LHCN-M2 (cell line): ENCODE measurements at regions not wholly inside any gene's neighbourhood (a gene's known extent, or its start where the extent isn't known, plus 50 kb on each side); places are given as distances from the start of the nearest gene placed in this dataset.
"Not testable (repeated sequence)": the region's sequence is repeated elsewhere in the genome, so short reads cannot be mapped to it uniquely, and the experiment has no call there.

ENCODE experiments used
- DNase-seq: peaks from one replicate; pipeline ENCODE4 v3.0.0-alpha.2; 2012; ENCODE audit warnings: low read depth

- no peak for DNase-seq
Observed at GRCh38 chr5:23721336-23721735, 213.9 kb downstream of the PRDM9 start.

- no peak for DNase-seq
Observed at GRCh38 chr5:23727271-23727670, 219.9 kb downstream of the PRDM9 start.

- no peak for DNase-seq
Observed at GRCh38 chr5:23730023-23730422, 222.6 kb downstream of the PRDM9 start.

- DNase-seq = no peak
Observed at GRCh38 chr5:23740029-23740428, 232.6 kb downstream of the PRDM9 start.

GRCh38 chr5:23742701-23743100 lies 235.3 kb downstream of the PRDM9 start:
- no peak for DNase-seq

GRCh38 chr5:23755906-23756305 lies 248.5 kb downstream of the PRDM9 start:
- DNase-seq = no peak

GRCh38 chr5:23756779-23757178 lies 249.4 kb downstream of the PRDM9 start:
- DNase-seq = no peak

- DNase-seq = no peak
Observed at GRCh38 chr5:23763170-23763569, 255.8 kb downstream of the PRDM9 start.

- no peak for DNase-seq
Observed at GRCh38 chr5:23776684-23777083, 269.3 kb downstream of the PRDM9 start.

GRCh38 chr5:23800307-23800706 lies 292.9 kb downstream of the PRDM9 start:
- not testable (repeated sequence) for DNase-seq

GRCh38 chr5:23820765-23821471 lies 313.5 kb downstream of the PRDM9 start:
- no peak for DNase-seq

- DNase-seq = no peak
Observed at GRCh38 chr5:23823521-23823920, 316.1 kb downstream of the PRDM9 start.

GRCh38 chr5:23825196-23825595 lies 317.8 kb downstream of the PRDM9 start:
- DNase-seq = no peak

GRCh38 chr5:23840083-23840482 lies 332.7 kb downstream of the PRDM9 start:
- no peak for DNase-seq

- no peak for DNase-seq
Observed at GRCh38 chr5:23864786-23865185, 357.4 kb downstream of the PRDM9 start.

GRCh38 chr5:23877847-23878246 lies 370.4 kb downstream of the PRDM9 start:
- DNase-seq = no peak

- no peak for DNase-seq
Observed at GRCh38 chr5:23884405-23885031, 377.1 kb downstream of the PRDM9 start.

GRCh38 chr5:23893561-23893960 lies 386.2 kb downstream of the PRDM9 start:
- no peak for DNase-seq

GRCh38 chr5:23895614-23896013 lies 388.2 kb downstream of the PRDM9 start:
- no peak for DNase-seq

GRCh38 chr5:23930985-23931384 lies 423.6 kb downstream of the PRDM9 start:
- DNase-seq = no peak

- DNase-seq = not testable (repeated sequence)
Observed at GRCh38 chr5:23951261-23951928, 444.0 kb downstream of the PRDM9 start.

- DNase-seq = no peak
Observed at GRCh38 chr5:23963449-23963848, 456.0 kb downstream of the PRDM9 start.

- DNase-seq = no peak
Observed at GRCh38 chr5:23977365-23977764, 470.0 kb downstream of the PRDM9 start.
